Neuronal stem cell (in vitro differentiated cells): ENCODE measurements at regions not wholly inside any gene's neighbourhood (a gene's known extent, or its start where the extent isn't known, plus 50 kb on each side); places are given as distances from the start of the nearest gene placed in this dataset.
"Not testable (repeated sequence)": the region's sequence is repeated elsewhere in the genome, so short reads cannot be mapped to it uniquely, and the experiment has no call there.

Experiments
- DNase-seq: peaks from one replicate; pipeline ENCODE4 v3.0.0-alpha.2; 2013; ENCODE audit warnings: low spot score
- H2AFZ ChIP-seq: one replicate; pipeline ENCODE4 v1.6.1; 2013; ENCODE audit warnings: mild to moderate bottlenecking, low read length, inconsistent platforms
- H2AK5ac ChIP-seq: 2 replicates; pipeline ENCODE4 v1.6.1; 2013; ENCODE audit warnings: low read depth, mild to moderate bottlenecking, inconsistent platforms, low read length, moderate library complexity, mixed read lengths
- H2BK120ac ChIP-seq: 2 replicates; pipeline ENCODE4 v1.6.1; 2013; ENCODE audit warnings: low read depth, mild to moderate bottlenecking, inconsistent platforms, low read length, moderate library complexity, mixed read lengths
- H2BK12ac ChIP-seq: one replicate; pipeline ENCODE4 v1.6.1; 2013; ENCODE audit warnings: low read length, inconsistent platforms
- H2BK15ac ChIP-seq: 2 replicates; pipeline ENCODE4 v1.6.1; 2013; ENCODE audit warnings: mild to moderate bottlenecking, low read length, inconsistent platforms, mixed read lengths
- H2BK5ac ChIP-seq: one replicate; pipeline ENCODE4 v1.6.1; 2013; ENCODE audit warnings: inconsistent platforms, mild to moderate bottlenecking, low read length, moderate library complexity
- H3K14ac ChIP-seq: one replicate; pipeline ENCODE4 v1.6.1; 2013; ENCODE audit warnings: low read length, inconsistent platforms
- H3K18ac ChIP-seq: 2 replicates; pipeline ENCODE4 v1.6.1; 2013; ENCODE audit warnings: low read length, inconsistent platforms
- H3K23ac ChIP-seq: 2 replicates; pipeline ENCODE4 v1.6.1; 2013; ENCODE audit warnings: low read depth, mild to moderate bottlenecking, mixed read lengths, low read length, inconsistent platforms; ENCODE audit not compliant: poor library complexity
- H3K27ac ChIP-seq: replicated peaks from 3 replicates; pipeline ENCODE4 v1.5.1; 2013; ENCODE audit warnings: low read length, inconsistent platforms
- H3K27me3 ChIP-seq, 3 experiments: 2 replicates each; pipeline ENCODE4 v1.6.1; 2013; ENCODE audit warnings: low read length in 3 of 3, mild to moderate bottlenecking in 2 of 3, inconsistent platforms in 1 of 3, low read depth in 1 of 3, mixed read lengths in 1 of 3, moderate library complexity in 1 of 3; ENCODE audit not compliant: control insufficient read depth in 3 of 3, insufficient read depth in 3 of 3
- H3K36me3 ChIP-seq, 2 donors: replicated peaks in 1 of 2; 2 replicates each; pipeline ENCODE4 v1.6.1; 2013; ENCODE audit warnings: low read length in 2 of 2; ENCODE audit not compliant: control insufficient read depth in 2 of 2, insufficient read depth in 2 of 2
- H3K4ac ChIP-seq: 2 replicates; pipeline ENCODE4 v1.6.1; 2013; ENCODE audit warnings: inconsistent platforms, mild to moderate bottlenecking, low read length, moderate library complexity
- H3K4me1 ChIP-seq, 2 donors: 1 replicate in 1 of 2; 2 replicates in 1 of 2; pipeline ENCODE4 v1.6.1; 2013; ENCODE audit warnings: low read length in 2 of 2, low read depth in 1 of 2; ENCODE audit not compliant: control insufficient read depth in 2 of 2, insufficient read depth in 1 of 2
- H3K4me2 ChIP-seq: one replicate; pipeline ENCODE4 v1.6.1; 2013; ENCODE audit warnings: mild to moderate bottlenecking, low read length, inconsistent platforms; ENCODE audit not compliant: insufficient read depth, poor library complexity, severe bottlenecking
- H3K4me3 ChIP-seq, 2 donors: 2 replicates each; pipeline ENCODE4 v1.5.1; 2013; ENCODE audit warnings: low read length in 2 of 2, mild to moderate bottlenecking in 2 of 2, inconsistent platforms in 1 of 2, moderate library complexity in 1 of 2
- H3K79me1 ChIP-seq: one replicate; pipeline ENCODE4 v1.6.1; 2013; ENCODE audit warnings: low read depth, mild to moderate bottlenecking, inconsistent platforms, low read length, moderate library complexity
- H3K9ac ChIP-seq: one replicate; pipeline ENCODE4 v1.6.1; 2013; ENCODE audit warnings: mild to moderate bottlenecking, low read depth, low read length, inconsistent platforms; ENCODE audit not compliant: poor library complexity
- H3K9me3 ChIP-seq, 2 donors: replicated peaks in 1 of 2; 2 replicates each; pipeline versions ENCODE3 to v1.6.1; 2013; ENCODE audit warnings: low read length in 2 of 2, mild to moderate bottlenecking in 2 of 2, inconsistent platforms in 1 of 2, low read depth in 1 of 2, mixed read lengths in 1 of 2, moderate library complexity in 1 of 2; ENCODE audit not compliant: control insufficient read depth in 2 of 2, insufficient read depth in 1 of 2
- H4K8ac ChIP-seq: one replicate; pipeline ENCODE4 v1.6.1; 2013; ENCODE audit warnings: low read depth, mild to moderate bottlenecking, inconsistent platforms, low read length, moderate library complexity
- H4K91ac ChIP-seq: one replicate; pipeline ENCODE4 v1.6.1; 2013; ENCODE audit warnings: low read length, low read depth, mild to moderate bottlenecking, inconsistent platforms; ENCODE audit not compliant: poor library complexity
- WGBS, 2 donors: extraction: QIAGEN DNeasy Blood & Tissue Kit; methylation state at CpG; one replicate each; pipeline ENCODE4 v1.1.7; 2013; ENCODE audit warnings: missing lambda C conversion rate in 2 of 2, mixed read lengths in 1 of 2; ENCODE audit not compliant: insufficient read length in 2 of 2, insufficient replicate concordance in 1 of 2; ENCODE audit errors: extremely low coverage in 2 of 2; 5-methylcytosine and 5-hydroxymethylcytosine counted together

DNA sequence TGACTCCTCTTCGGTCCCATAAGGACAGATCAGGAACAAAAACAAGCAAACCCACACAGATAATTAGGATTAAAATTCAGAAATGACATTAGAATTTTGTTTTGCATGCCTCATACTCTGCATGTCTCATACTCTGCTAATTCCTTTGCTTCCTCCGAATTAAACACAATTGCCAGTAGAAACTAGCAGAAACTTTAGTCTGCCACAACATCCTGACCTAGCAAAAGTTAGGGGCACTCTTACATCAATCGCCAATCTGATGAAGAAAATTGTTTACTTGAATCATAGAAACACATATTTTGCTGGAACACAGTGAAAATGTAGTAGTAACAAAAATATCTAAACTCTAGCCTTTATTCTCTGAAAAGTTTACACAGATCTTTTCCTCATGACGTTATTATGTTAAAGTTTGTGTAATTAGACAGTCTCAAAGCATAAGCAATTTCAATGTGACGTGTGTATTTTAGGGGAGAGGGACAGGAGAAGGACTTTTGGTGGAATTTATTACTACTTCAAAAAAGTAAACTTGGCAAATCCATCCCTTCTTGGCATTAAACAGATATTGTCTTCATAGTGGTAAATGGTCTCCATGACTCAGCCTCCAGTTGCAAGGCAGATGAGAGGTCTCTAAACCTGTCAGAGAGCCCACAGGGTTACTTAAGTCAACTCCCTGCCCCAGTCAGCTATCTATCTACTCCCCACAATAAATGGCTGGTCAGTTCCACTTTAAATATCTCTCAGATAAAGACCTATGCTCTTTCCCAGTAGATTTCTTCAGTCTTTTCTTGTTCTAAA is 249.8 kb upstream of the UBASH3B start:
- Histone ChIP-seq H3K4me3 (no peak overlapping the region), H3K9ac (no peak overlapping the region), H3K36me3 (no peaks in the 10 kb centered on the region), H3K27me3 (peaks cover 0 to 2% (median 0%) of the 10 kb centered on the region in 3 experiments), H4K8ac (no peak overlapping the region), H4K91ac (no peak overlapping the region), H3K9me3 (no peaks in the 10 kb centered on the region), H2BK120ac (no peak overlapping the region), H2AK5ac (no peak overlapping the region), H3K14ac (no peak overlapping the region), H3K79me1 (no peaks in the 10 kb centered on the region), H2BK15ac (no peak overlapping the region), H3K4me2 (no peak overlapping the region), H3K4me1 (no peaks in the 10 kb centered on the region), H2BK5ac (no peak overlapping the region), H3K4ac (no peak overlapping the region), H2BK12ac (no peak overlapping the region), H3K18ac (no peak overlapping the region), H2AFZ (no peak overlapping the region), H3K23ac (no peak overlapping the region), H3K27ac (no peak overlapping the region)
- DNase-seq, result no peak
- no CpG with 5 or more reads among the region's 5 CpGs for WGBS, 2 donors

DNA sequence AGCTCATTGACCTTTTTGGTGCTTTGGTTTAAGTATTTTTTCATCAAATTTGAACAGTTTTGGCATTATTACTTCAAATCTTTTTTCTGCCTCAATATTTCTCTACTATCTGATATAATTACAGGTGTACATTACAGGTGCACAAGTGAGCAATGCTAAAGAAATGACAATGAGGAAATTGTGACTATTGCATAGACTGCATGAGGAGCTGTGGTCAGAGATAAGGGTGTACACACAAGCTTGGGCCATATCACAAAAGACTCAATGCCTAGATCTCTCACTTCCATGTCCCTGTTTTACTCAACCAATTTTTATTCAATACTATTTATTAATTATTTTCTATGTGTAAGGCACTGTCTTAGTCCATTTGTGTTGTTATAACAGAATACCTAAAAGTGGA is 251.0 kb upstream of the UBASH3B start:
- Histone ChIP-seq H3K4me2 (no peak overlapping the region), H3K9ac (no peak overlapping the region), H3K27ac (no peak overlapping the region), H3K4me3 (no peak overlapping the region), H3K9me3 (no peaks in the 10 kb centered on the region), H2AK5ac (no peak overlapping the region), H3K4ac (no peak overlapping the region), H4K8ac (no peak overlapping the region), H3K4me1 (no peaks in the 10 kb centered on the region), H3K79me1 (no peaks in the 10 kb centered on the region), H3K14ac (no peak overlapping the region), H2BK15ac (no peak overlapping the region), H2AFZ (no peak overlapping the region), H2BK120ac (no peak overlapping the region), H3K27me3 (peaks cover 0 to 2% (median 0%) of the 10 kb centered on the region in 3 experiments), H4K91ac (no peak overlapping the region), H2BK12ac (no peak overlapping the region), H3K36me3 (no peaks in the 10 kb centered on the region), H3K23ac (no peak overlapping the region), H3K18ac (no peak overlapping the region), H2BK5ac (no peak overlapping the region)
- no peak for DNase-seq

DNA sequence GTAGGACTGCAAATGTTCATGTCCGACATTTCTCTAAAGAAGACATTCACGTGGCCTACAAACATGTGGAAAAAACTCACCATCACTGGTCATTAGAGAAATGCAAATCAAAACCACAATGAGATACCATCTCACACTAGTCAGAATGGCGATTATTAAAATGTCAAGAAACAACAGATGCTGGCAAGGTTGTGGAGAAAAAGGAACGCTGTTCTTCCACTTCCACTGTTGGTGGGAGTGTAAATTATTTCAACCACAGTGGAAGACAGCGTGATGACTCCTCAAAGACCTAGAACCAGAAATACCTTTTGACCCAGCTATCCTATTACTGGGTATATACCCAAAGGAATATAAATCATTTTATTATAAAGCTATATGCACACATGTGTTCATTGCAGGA is 253.9 kb upstream of the UBASH3B start:
- H2AFZ ChIP-seq, H3K36me3 ChIP-seq, H3K23ac ChIP-seq, H4K8ac ChIP-seq, H3K4me2 ChIP-seq, H3K4ac ChIP-seq, H2BK15ac ChIP-seq, H3K27ac ChIP-seq, H2AK5ac ChIP-seq, H2BK120ac ChIP-seq, H3K4me3 ChIP-seq, H2BK12ac ChIP-seq, H2BK5ac ChIP-seq, H3K18ac ChIP-seq, DNase-seq, H3K9me3 ChIP-seq, H3K79me1 ChIP-seq, H3K4me1 ChIP-seq, H3K9ac ChIP-seq, H3K14ac ChIP-seq, H4K91ac ChIP-seq, H3K27me3 ChIP-seq: not testable (repeated sequence)
- no CpG with 5 or more reads among the region's 5 CpGs for WGBS, 2 donors

DNA sequence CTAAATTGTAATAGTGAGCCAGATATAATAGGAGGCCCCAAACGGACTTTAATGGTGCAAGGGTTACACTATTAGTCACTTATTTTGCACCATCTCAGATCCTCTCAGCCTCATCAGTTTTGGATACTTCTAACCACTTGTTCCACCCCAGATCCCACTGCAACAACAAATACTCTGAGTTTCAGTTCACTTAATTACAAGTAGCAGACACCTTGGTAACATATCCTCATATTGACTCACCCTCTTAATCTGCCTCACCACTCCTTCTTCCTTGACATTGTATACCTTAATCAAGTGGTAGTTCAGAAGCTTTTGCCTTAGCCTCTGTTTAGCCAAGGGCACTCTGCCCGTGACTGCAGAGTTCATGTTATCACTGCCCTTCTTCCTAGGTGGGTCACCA is 256.1 kb upstream of the UBASH3B start:
- H3K36me3 ChIP-seq, result no peaks in the 10 kb centered on the region
- no peak overlapping the region for H4K8ac ChIP-seq
- no peak overlapping the region for H3K27ac ChIP-seq
- H3K27me3 ChIP-seq, result no peaks in the 10 kb centered on the region
- no CpG with 5 or more reads among the region's 2 CpGs for WGBS, 2 donors
- no peak overlapping the region for H2BK5ac ChIP-seq
- H3K23ac ChIP-seq, result no peak overlapping the region
- H3K14ac ChIP-seq, result no peak overlapping the region
- no peak overlapping the region for H2BK120ac ChIP-seq
- H2BK15ac ChIP-seq, result no peak overlapping the region
- no peak overlapping the region for H2AK5ac ChIP-seq
- no peaks in the 10 kb centered on the region for H3K9me3 ChIP-seq
- H3K9ac ChIP-seq, result no peak overlapping the region
- no peaks in the 10 kb centered on the region for H3K79me1 ChIP-seq
- H3K18ac ChIP-seq, result no peak overlapping the region
- H2AFZ ChIP-seq, result no peak overlapping the region
- H3K4me3 ChIP-seq, result no peak overlapping the region
- H3K4me2 ChIP-seq, result no peak overlapping the region
- no peak overlapping the region for H4K91ac ChIP-seq
- H3K4me1 ChIP-seq, result peaks cover 0 to 6% of the 10 kb centered on the region in 2 donors
- no peak overlapping the region for H3K4ac ChIP-seq
- DNase-seq, result no peak
- H2BK12ac ChIP-seq, result no peak overlapping the region
